Activated T-helper 1 cell treated with Interleukin-2 at 50 U/mL for 16 hours (primary cell): ENCODE measurements at regions not wholly inside any gene's neighbourhood (a gene's known extent, or its start where the extent isn't known, plus 50 kb on each side); places are given as distances from the start of the nearest gene placed in this dataset.

Experiments used
- DNase-seq: peaks from one replicate; pipeline ENCODE4 v3.0.0-alpha.2; 2020; ENCODE audit warnings: low read depth

DNA sequence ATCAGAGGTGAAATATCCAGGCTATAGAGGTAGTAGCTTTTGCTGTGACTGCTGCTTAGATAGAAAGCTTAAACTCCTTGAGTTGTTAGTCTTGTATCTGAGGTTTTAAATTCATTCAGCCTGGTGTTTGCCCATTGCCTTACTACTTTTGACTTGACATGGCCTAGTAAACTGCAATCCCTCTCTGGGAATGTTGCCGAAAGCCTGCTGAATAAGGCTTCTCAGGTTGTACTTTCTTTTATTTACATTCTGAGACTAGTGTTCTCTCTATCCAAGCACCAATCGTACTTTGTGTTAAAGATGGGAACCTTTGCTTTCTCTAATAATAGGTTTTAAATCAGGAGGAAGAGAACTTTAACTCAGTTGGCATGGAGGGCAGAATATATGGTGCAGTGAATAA, 357.6 kb upstream of the CWC22 start:
- no peak for DNase-seq

DNA sequence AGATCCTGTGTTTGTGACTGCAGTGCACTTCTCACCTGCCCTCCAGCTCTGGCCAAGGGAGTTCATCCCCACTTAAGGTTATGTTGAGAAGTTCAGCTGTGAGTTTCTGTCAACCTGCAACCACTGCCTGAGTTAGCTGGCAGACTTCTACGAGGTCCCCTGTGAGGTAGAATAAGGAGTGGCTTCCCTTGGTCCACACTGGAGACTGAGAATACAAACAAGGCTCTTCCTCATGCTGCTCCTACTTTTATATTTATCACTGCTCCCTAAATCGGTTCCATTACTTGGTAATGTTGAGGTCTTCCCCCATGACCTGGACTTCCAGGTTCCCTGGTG, 353.2 kb upstream of the CWC22 start:
- no peak for DNase-seq

DNA sequence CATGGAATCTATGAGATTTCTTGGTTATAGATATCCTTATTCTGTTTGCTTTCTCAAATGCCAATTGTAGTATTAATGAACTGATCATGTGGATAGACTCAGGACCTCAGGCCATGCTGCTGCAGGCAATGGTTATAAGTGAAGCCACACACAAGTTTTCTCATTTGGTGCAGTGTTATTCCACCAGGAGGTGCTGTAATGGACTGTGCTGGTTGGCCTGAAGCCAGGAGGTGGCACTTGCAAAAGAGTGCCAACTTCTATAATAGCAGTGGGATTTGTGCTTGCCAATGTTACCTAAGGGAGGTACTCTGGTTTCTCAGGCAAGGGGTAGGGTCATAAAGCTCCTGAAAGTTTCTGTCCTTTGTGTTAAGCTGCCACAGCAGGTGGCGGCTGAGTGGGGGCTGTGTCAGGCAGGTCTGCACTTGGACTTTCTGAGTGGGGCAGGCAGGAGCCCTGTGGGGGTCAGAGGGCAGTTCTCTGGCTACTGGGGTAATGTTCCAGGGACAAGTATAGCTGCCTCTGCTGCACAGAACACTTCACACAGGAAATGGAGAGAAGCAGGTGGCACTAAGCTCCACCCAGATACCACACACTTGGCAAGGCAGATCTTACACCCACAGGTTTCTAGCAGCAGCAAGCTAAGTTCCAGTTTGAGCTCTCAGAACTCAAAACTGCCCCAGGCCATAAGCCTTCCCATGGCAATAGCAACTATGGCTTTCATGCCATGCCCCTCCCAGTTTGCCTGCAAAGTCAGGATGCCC, 352.6 kb upstream of the CWC22 start:
- DNase-seq: no peak

DNA sequence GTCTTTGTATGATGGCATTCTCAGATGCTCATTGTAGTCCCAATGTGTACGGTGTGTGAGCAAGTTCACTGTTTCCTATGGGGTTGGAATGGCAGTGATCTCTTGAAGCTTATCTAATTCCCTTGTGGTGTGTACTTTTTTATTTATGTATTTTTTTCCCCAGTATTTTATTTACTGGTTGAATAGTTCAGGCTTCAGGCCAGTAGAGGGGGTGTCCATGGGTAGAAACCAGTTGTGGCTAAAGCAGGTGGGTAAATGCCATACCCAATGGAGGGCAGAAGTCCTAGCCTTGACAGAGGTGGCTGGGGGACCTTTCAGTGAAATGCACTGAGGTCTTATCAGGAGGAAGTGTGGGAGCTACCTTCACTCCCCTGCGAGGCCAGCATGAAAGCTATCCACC, 351.4 kb upstream of the CWC22 start:
- no peak for DNase-seq

DNA sequence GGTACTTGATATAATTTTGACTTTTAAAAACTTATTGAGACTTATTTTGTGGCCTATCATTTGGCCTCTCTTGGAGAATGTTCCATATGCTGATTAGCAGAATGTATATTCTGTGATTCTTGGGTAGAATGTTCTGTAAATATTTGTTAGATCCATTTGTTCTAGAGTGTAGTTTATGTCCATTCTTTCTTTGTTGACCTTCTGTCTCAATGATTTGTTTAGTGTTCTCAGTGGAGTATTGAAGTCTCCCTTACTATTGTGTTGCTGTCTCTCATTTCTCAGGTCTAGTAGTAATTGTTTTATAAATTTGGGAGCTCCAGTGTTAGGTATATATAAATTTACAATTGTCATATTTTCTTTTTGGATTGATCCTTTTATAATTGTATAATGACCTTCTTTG, 349.6 kb upstream of the CWC22 start:
- no peak for DNase-seq

DNA sequence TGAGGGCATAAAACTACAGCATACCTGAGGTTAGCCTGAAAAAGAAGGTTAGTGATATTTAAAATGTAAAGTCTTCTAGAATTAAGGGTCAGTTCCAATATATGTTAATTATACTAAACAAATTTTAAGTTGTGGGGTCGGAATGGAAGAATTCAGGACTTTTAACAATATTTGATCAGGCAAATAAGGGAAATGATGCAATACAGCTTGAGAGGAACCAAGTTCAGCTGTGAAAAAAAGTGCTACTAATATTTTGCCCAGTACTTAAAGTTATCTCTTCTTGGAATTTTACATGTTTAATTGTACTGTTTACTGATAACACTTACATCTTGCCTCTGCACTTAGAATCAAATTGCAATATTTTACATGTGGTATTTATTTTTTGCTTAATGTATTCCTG, 345.5 kb upstream of the CWC22 start:
- no peak for DNase-seq

DNA sequence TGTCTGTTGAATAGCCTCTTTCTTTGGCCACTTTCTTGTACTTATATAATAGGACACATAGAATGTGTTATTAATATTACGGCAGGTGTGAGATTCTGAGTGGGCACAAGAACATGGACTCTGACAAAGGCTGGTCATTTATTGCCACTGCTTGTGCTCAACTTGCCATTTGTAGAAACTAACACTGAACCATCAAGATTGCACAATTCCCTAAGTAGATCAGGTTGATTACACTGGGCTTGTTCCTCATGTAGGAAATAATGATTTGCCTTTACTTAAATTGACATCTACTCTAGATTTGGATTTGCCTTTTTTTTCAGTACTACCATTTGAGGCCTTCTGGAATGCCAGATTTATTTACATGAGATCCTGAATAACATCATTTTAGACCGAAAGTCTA, 342.7 kb upstream of the CWC22 start:
- DNase-seq: no peak

DNA sequence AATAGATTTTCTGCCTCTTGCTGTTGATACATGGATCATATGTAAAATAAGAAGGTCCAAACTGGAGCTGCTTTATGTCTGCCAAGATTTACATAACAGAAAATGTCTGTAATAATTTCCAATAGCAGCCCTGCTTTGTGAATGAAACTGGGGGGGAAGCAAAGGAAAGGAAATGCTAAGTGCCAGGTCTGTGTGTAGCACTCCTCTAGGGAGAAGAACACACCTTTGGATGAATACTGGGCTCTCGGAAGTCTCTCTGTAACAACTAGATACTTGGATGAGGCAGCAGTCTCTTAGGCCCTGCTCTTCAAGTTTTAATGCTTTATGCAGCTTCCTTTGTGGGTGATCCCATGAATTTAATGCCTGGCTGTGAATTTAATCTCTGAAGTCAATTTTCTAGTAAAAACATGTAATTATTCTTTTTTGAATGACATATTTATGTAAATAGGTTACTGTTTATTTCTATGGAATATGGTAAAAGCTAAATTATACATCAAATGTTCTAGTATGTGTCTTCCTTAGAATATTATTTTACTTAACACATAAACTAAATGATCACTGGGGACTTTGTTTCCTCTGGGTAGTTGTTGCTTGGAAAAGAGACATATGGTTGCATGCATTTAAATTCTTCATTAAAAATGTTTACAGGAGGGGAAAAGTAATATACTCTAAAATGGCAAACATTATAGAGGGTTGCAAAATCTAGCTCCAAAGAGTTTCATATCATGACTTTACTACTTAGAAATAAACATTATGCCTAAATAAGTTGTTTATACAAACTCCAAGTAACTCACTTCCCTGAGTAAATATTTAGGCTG, 336.6 kb upstream of the CWC22 start:
- DNase-seq: no peak

DNA sequence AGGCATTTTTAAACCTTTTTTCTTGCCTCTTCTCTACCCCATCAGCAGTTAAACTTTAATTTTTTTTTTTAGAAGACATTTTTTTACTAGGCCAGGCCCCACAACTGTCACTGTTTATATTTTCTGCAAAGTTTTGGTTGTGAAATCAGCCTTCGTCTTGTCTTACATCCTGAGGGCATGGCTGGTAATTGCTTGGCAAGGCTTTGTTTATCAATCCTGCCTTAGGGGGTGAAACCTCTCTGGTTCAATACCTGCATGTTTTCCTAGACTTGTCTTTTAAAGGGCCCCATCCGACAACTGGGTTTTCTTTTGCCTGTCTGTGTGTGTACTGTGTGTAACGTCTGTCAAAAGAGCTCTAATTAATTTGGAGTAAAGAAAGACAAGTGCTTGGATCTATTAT, 330.0 kb upstream of the CWC22 start:
- DNase-seq: no peak

DNA sequence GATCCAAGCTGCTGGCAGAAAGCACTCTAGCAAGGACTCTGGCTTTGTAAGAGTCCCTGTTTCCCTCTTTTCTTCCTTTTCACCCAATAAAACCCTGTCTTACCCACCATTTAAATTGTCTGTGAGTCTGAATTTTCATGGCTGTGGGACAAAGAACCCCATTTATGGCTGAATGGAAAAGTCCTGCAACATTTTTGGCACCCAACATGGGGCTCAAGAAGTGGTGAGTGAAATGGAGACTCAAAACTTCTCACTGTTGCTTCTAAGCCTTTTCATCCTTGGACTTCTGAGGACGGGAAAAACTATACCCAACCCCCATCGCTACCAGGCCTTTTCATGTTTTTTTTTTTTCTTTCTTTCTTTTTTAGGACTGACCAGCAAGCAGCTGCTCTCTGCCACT, 329.5 kb upstream of the CWC22 start:
- no peak for DNase-seq

DNA sequence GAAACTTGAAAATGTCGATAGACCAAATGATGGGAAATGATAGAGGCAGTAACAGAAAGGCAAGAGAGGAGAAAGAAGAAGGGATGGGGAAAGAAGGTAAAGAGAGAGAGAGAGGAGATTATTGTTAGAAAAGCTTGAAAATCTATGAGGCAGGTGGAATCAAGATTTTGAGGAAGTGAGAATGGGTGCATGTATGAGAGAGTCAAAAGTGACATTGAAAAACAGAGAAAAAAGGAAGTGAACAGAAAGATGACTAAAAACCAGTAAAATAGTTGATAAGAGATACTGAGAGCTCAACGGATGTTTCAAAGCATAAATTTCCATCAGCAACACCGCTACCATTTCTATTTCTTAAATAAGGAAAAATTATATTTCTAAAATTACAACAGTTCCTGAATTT, 327.4 kb upstream of the CWC22 start:
- no peak for DNase-seq

DNA sequence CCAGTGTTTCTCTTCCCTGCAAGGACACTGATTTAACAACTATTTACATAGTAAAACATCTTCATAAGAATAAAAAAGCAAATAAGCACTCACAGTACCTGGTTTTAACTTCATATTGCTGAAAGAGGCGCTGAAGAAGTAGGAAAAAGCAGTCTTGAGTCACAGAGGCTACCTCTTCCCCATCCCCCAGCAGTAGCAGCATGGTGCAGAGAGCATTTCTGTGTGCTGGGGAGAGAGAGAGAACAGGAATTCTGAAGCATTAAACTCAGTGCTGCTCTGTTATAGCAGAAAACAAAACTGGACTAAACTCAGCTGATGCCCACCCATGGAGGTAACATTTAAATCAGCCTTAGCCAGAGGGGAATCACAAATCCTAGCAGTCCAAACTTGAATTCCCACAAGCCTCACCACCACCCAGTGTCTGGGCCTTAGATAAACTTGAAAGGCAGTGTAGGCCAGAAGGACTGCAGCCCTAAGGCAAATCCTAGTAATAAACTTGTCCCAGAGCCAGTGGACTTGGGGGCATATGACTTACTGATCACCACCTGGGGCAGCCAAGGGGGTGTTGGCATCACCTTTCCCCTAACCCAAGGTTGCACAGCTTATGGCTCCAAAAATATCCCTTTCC, 321.8 kb upstream of the CWC22 start:
- DNase-seq: no peak

DNA sequence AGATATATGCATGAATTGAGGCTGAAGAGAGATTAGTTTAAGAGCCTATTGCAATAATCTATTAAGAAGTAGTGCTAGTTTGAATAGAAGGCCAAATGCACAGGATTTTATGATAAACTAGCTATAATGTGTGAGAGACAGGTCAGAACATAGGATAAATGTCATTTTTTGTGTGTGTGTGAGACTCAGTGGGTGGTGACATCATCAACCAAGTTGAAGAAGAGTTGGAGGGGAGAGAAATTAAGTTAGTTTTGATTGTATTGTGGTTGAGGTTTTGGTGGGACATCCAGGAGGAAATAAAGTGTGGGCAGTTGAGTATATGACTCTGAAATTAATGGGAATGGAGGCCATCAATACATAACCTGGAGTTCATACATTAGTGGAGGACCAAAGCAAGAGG, 320.1 kb upstream of the CWC22 start:
- DNase-seq: no peak

DNA sequence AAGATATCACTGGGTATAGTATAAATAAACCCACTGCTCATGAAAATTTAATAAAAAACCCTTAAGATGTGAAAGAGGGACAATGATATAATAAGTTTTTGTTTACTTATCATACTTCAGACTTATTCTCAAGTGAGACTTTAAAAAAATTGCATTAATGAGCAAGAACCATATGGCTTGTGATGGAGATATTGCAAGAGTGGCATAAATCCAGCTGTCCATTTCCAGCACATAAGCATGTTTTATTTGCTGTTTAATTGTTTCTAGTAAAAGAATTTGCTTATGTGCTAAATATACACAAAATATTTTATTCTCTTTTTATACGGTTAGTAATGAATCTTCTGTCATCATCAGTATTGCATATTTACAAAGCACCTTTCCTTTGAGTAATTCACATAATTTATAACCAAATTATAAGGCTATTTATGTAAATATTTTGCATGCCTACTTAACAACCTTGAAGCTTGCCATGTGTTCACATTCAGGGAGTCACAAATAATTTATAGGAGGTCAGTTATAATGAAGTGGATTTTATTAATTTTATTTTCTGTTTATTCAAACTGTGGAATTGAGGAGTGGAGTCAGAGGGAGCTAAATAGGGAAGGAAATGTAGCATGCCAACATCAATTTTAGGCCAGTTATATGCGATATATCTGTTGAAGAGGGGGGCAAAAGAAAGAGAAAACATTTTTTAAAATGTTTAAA, 318.5 kb upstream of the CWC22 start:
- DNase-seq: no peak

DNA sequence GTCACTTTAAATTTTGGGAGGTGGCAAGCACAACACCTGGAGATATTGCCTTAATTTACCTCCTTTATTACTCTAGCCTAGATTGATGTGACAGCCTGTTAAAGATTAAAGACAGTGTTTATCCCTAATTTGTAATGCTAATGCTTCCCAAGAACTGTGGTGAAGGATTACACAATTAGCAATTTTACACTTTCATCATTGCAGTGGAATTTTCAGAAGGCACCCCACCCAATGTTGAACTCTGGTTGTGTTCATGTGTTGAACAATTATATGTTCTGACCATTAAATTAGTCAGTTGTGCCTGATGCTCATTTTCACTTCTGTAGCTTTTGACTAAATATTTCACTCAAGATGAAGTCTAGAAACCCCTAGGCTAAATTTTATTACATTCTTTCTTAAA, 317.1 kb upstream of the CWC22 start:
- no peak for DNase-seq

DNA sequence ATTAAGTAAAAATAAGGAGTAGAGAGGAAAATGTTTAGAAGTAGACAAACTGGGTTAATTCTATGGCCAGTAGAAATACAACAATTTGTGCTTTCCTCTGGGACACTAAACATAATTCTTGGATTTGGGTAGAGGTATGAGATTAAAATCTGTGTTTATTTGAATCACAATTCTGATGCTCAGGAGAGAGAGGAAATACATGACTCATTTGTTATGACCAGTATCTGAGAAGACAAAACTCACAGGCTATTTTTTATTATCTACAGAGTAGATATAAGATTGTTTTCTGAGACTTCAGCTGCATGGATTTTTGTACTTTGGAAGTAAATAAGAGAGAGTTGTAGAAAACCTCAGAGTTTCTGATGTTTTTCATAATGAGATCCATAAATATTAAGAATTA, 315.7 kb upstream of the CWC22 start:
- no peak for DNase-seq

DNA sequence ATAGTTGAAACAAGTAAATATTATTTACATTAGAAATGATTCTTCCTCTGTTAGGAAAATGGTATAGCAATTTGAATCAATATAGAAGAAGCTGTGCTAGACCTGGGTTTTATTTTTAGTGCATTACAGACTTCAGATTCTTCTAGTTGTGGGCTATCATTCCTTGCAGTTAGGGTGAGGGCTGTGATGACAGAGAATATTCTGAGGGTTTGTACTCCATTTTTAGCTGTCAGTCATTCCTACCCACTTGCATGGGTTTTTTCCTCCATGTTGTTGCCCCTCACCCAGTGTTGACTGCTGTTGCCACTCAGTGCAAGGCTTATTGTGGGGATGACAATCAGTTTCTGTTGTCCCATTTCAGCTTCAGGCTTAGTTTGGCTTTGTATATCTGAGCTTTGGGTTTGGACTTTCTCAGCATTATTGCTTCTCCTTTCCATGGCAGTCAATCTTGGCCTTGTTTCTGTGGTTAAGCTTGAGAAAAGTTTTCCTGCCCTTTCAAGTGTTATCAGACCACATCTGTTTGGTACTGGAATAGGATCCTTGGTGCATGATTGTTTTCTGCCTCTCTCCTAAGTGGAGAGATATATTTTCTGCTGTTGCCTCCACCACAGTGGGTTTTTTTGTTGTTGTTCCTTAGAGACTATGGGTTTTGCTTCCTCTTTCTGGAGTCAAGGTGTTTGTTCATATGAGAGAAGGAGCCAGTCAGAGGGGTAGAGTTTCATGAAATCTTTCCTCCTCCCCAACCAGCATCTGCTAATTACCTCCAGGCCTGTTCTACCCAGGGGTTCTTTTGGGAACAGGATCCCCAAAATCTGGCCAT, 312.7 kb upstream of the CWC22 start:
- no peak for DNase-seq

DNA sequence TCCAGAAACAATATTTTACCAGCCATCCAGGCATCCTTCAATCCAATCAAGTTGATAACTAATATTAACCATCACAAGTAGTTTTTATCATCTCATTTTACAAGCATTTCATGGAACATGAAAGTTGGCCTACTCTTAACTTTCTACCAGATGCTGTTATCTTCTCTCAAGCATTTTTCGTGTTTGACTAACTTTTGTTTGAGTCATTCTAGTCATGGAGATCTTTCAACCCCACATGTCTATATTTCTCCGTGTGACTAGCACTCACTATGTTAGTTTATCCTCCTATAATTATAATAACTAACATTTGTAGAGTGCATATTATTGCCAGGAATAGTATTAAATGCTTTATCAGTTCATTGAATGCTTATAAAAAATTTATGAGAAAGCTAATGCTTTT, 307.0 kb upstream of the CWC22 start:
- DNase-seq: no peak

DNA sequence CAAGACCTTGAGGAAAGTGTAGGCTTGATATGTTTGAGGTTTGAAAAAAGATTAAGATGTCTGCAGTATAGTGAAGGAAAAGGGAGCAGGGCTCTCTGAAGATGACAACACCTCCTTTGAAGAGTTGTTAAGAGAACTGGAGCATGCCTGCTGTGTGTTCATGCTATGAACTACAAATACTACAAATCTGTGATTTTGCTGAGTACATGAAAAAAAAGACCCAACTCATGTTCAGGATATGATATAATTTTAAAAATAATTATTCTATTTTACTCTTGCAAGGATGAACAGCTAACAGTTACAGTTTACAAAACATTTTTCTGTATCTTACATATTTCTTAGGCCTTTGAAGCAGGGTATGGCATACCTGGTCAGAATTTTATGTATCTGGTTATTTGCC, 305.4 kb upstream of the CWC22 start:
- DNase-seq: no peak

DNA sequence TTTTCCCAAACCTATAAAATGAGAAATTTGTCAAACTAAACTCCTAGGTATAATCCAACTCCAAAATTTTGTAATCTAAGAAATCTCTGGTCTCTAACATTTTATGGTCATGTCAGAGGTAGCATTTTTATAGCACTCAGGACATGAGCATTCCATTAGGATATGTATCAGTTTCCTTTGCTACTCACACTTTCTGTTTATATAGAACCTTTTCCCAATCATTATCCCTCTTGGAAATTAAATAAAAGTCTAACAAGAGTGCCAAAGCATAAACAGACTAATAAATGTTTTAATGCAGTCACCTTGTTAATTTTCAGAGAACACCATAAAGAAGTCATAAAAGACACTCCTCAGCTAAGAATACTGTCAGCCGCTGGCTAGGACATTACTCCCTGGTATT, 300.0 kb upstream of the CWC22 start:
- DNase-seq: no peak

DNA sequence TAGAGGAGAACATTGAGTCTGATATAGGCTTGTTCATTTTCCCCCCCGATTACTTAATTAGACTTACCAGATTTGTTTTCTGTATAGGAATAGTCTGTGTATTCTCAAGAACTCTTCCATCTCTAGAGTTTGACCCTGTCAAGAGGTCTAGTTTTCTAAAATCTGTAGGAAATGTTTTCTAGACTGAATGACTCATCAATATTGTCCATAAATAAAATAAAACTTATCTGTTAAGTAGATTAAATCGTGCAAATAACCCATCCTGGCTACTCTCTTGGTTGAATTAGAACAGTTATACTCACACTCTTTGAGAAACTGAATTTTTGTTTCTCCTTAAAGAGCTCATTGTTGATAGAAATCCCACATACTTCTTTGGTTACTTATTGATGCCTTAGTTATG, 299.2 kb upstream of the CWC22 start:
- DNase-seq: no peak
